Glutamatergic neuron (in vitro differentiated cells): ENCODE measurements at regions not wholly inside any gene's neighbourhood (a gene's known extent, or its start where the extent isn't known, plus 50 kb on each side); places are given as distances from the start of the nearest gene placed in this dataset.

Experiments used
- DNase-seq: peaks from one replicate; pipeline ENCODE4 v3.0.0; 2022
- H3K27ac Mint-ChIP-seq: one replicate; pipeline ENCODE4 v1.8.0; 2020; ENCODE audit warnings: mild to moderate bottlenecking, mixed read lengths, inconsistent platforms; ENCODE audit not compliant: unreplicated experiment
- H3K27me3 Mint-ChIP-seq: one replicate; pipeline ENCODE4 v1.8.0; 2020; ENCODE audit warnings: mild to moderate bottlenecking, moderate library complexity, mixed read lengths, inconsistent platforms; ENCODE audit not compliant: unreplicated experiment
- H3K36me3 Mint-ChIP-seq: one replicate; pipeline ENCODE4 v1.8.0; 2020; ENCODE audit warnings: mild to moderate bottlenecking, mixed read lengths, inconsistent platforms; ENCODE audit not compliant: unreplicated experiment
- H3K4me1 Mint-ChIP-seq: one replicate; pipeline ENCODE4 v1.8.0; 2020; ENCODE audit warnings: mild to moderate bottlenecking, low read depth, mixed read lengths, inconsistent platforms; ENCODE audit not compliant: unreplicated experiment
- H3K4me3 Mint-ChIP-seq: one replicate; pipeline ENCODE4 v1.8.0; 2020; ENCODE audit warnings: mild to moderate bottlenecking, mixed read lengths, inconsistent platforms; ENCODE audit not compliant: unreplicated experiment
- H3K9me3 Mint-ChIP-seq: one replicate; pipeline ENCODE4 v1.8.0; 2020; ENCODE audit warnings: mild to moderate bottlenecking, moderate library complexity, mixed read lengths, inconsistent platforms; ENCODE audit not compliant: unreplicated experiment
- CTCF ChIP-seq: fragments of 200-600 bp; sonication (generic); IDR thresholded peaks from one replicate; pipeline ENCODE4 v1.5.0; 2021; ENCODE audit not compliant: partially characterized antibody, unreplicated experiment

GRCh38 chr7:41813286-41813685, 110.4 kb upstream of the INHBA start:
- Mint-ChIP-seq H3K4me3 (no peak overlapping the region), H3K4me1 (no peaks in the 10 kb centered on the region), H3K9me3 (no peaks in the 10 kb centered on the region), H3K27me3 (no peaks in the 10 kb centered on the region), H3K27ac (no peak overlapping the region), H3K36me3 (no peaks in the 10 kb centered on the region)
- no peak for TF ChIP-seq CTCF
- no peak for DNase-seq

GRCh38 chr7:41811941-41812340, 109.1 kb upstream of the INHBA start:
- no peaks in the 10 kb centered on the region for H3K27me3 Mint-ChIP-seq
- no peak for DNase-seq
- H3K9me3 Mint-ChIP-seq, result no peaks in the 10 kb centered on the region
- no peaks in the 10 kb centered on the region for H3K4me1 Mint-ChIP-seq
- no peak overlapping the region for H3K4me3 Mint-ChIP-seq
- no peaks in the 10 kb centered on the region for H3K36me3 Mint-ChIP-seq
- no peak overlapping the region for H3K27ac Mint-ChIP-seq
- no peak for TF ChIP-seq CTCF

GRCh38 chr7:41809940-41810576, 107.2 kb upstream of the INHBA start:
- TF ChIP-seq CTCF, result no peak
- Mint-ChIP-seq H3K9me3 (no peaks in the 10 kb centered on the region), H3K4me1 (no peaks in the 10 kb centered on the region), H3K27ac (no peak overlapping the region), H3K4me3 (no peak overlapping the region), H3K36me3 (no peaks in the 10 kb centered on the region), H3K27me3 (no peaks in the 10 kb centered on the region)
- DNase-seq, result no peak

GRCh38 chr7:41809529-41809939, 106.6 kb upstream of the INHBA start:
- no peak overlapping the region for H3K4me3 Mint-ChIP-seq
- H3K27me3 Mint-ChIP-seq, result no peaks in the 10 kb centered on the region
- no peaks in the 10 kb centered on the region for H3K4me1 Mint-ChIP-seq
- no peak overlapping the region for H3K27ac Mint-ChIP-seq
- DNase-seq, result no peak
- no peaks in the 10 kb centered on the region for H3K36me3 Mint-ChIP-seq
- TF ChIP-seq CTCF, result no peak
- no peaks in the 10 kb centered on the region for H3K9me3 Mint-ChIP-seq

GRCh38 chr7:41809116-41809515, 106.2 kb upstream of the INHBA start:
- no peak for TF ChIP-seq CTCF
- no peaks in the 10 kb centered on the region for H3K27me3 Mint-ChIP-seq
- no peak for DNase-seq
- H3K36me3 Mint-ChIP-seq, result no peaks in the 10 kb centered on the region
- no peak overlapping the region for H3K27ac Mint-ChIP-seq
- no peaks in the 10 kb centered on the region for H3K4me1 Mint-ChIP-seq
- no peaks in the 10 kb centered on the region for H3K9me3 Mint-ChIP-seq
- H3K4me3 Mint-ChIP-seq, result no peak overlapping the region
